GM21360 (cell line): ENCODE measurements at regions not wholly inside any gene's neighbourhood (a gene's known extent, or its start where the extent isn't known, plus 50 kb on each side); places are given as distances from the start of the nearest gene placed in this dataset.
"Not testable (repeated sequence)": the region's sequence is repeated elsewhere in the genome, so short reads cannot be mapped to it uniquely, and the experiment has no call there.

Experiments
- ATAC-seq: cut with Tn5 transposase; IDR thresholded peaks from one replicate; pipeline ENCODE4 v1.9.1; 2021; ENCODE audit warnings: mild to moderate bottlenecking, moderate library complexity; ENCODE audit not compliant: unreplicated experiment

DNA sequence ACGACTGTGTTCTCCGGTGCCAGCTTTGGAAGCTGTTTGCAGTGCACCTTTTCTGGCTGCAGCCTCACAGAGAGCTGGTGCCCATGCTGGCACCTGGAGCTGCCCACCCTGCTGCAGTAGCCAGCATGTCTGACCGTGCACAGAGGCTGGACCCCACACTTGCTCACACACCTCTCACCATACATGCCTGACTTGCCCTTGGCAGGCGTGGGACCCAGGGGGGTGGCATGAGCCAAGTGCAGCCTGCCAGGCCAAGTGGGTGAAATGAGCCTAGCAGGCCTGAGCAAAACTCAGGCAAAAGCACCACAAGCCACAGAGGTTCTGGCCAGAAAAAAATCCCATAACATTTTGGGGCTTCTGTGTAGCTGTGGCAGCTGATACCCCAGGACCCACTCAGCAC, 258.8 kb downstream of the XPNPEP1 start:
- ATAC-seq = no peak

DNA sequence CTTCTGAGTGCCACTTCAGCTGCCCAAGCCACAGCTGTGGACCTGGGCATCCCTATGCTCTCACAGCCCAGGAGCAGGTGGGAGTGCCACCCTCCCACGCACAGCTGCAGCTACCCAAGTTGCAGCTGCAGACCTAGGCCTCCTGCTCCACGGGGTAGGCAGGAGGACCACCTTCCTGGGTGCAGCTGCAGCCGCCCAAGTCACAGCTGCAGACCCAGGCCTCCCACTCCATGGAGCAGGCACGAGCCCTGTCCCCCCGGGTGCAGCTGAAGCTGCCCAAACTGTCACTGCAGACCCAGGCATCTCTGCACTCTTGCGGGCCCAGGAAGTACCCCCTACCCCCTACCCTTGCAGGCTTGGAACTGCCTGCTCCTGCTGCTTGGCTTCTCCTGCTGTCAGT, 260.2 kb downstream of the XPNPEP1 start:
- no peak for ATAC-seq

DNA sequence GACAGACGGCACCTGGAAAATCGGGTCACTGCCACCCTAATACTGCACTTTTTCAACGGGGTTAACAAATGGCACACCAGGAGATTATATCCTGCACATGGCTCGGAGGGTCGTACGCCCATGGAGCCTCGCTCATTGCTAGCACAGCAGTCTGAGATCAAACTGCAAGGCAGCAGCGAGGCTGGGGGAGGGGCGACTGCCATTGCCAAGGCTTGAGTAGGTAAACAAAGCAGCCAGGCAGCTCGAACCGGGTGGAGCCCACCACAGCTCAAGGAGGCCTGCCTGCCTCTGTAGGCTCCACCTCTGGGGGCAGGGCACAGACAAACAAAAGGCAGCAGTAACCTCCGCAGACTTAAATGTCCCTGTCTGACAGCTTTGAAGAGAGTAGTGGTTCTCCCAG, 270.7 kb downstream of the XPNPEP1 start:
- ATAC-seq = not testable (repeated sequence)

DNA sequence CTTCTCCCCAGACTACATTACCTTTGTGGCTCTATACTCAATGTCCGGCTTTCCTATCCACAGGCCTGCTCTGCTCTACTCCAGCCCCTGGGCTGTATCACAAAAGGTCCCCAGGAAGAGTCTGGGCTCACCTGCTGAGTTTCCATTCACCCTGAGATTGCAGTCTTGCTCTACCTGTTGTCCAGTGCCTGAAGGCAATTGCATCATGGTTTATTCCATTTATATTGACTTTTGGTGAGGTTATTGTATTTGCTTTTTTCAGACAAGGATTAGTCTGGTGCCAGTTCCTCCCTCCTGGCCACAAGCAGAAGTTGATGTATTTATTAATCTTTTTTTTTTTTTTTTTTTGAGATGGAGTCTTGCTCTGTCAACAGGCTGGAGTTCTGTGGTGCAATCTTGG, 273.1 kb downstream of the XPNPEP1 start:
- no peak for ATAC-seq

DNA sequence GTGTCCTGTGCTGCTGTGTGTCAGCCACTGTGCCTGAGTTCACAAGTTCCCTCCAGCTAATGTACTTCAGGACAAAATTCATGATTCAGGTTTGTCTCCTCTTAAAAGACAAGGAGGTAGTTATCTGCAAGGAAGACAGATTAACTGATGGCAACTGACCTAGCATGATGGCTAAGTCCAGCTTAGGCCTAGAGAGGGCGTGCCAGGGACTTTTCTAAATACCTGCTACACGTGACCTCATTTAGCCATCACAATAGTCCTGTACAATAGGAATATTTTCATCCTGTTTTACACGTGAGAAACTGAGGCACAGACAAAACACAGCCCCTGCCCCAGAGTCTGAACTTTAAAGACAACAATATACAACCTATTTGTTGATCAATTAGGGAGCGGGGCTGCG, 275.7 kb downstream of the XPNPEP1 start:
- no peak for ATAC-seq

DNA sequence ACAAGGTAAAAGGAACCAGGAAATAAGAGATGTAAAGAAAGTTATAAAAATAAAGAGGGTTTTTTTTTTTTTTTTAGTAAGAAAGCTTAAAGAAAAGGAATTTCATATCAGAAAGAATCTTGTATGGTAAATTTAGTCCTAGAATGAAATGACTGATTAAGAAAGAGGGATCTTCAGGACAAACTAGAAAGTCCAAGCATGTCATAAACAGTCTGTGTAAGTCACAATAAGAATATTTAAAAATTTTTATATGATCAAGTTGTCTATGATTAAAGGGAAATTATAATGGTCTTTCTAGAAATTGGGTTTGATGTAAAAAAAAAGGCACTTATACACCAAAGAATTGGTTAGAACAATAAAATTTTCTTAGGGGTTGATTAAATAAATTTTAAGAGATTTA, 289.5 kb downstream of the XPNPEP1 start:
- no peak for ATAC-seq

DNA sequence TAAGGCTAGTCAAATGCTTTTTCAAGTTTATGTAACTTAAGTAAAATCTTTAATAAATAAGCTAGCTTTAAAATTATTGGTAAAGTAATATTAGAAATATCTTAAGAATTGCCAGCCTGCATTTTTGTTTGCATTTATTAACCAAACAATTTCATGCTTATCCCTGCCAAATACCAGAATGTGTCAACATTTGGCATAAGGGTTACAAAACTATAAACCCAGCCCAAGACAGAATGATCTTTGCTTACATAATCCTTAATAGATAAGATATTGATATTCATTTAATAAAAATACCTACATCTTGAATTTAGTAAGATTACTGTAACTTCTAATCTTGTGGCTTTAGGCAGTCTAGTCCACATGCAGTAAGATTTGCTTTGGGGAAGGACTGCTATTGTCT, 290.3 kb downstream of the XPNPEP1 start:
- not testable (repeated sequence) for ATAC-seq

DNA sequence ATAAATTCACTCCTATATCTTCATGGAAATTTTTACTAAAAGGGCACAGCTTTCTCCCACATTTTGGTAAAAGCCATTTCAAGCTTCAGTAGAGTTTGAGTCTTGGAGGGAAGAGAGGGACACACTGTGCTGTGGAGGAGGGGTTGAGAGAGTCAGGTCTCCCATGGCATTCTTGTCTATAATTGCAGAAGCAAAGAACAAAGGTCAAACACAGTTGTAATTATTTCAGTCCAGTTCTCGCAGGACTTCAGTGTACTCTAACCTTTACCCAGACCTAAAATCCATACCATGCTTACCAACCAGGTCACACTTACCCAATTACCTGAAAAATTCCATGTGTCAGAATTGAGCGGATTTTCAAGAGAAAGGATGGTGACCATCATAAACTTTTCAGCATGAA, 298.4 kb downstream of the XPNPEP1 start:
- ATAC-seq = no peak

DNA sequence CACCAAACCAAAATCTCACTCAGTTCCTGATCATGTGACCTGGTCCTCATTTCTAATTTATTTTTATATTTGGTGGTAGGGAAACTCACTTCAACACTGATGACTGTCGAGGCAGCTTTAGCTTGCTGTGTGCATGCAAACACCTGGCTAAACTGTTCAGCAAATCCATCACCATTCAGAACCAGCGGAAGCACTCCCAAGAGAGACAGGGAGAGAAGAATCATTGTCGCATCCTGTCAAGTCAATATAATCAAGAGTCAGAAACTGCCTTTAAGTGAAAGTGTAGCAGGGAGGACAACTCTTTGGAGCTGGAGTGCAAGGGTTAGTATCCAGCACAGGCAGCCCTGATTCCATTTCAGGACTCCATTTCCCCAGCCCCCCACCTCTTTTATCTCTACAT, 300.7 kb downstream of the XPNPEP1 start:
- ATAC-seq = no peak

DNA sequence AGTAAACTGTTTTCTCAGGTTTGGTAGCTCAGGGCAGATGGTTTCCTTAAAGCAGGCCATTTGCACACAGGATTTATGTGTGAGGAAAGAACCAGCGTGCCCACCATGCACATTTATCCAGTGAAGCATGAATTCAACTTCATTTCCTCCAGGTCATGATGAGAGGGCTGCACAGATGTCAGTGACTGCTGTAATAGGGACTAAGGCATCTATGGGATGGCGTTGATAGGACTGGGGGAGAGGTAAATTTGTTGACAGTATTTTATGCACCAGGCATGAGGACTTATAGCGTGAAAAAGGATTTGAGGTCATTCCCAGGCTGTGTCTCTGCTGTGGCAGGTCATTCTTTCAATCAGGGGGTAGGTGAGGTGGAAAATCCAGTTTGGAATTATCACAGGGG, 302.9 kb downstream of the XPNPEP1 start:
- ATAC-seq = no peak

DNA sequence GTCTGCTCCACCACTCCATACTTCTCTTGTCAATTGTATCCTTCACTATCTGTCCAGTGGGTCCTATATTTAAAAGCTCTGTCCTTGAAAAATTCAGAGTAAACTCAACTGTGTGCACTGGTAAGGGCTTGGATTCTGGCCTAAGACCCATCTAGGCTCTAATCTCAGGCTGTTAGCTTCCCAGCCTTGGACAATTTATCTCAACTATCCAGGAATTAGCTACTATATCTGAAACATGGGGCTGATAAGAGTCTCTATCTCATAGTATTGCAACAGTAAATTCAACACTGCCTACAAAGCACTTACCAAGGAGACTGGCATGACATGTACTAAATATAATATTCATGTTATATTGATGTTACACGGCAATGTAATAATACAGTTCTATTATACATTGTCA, 303.4 kb downstream of the XPNPEP1 start:
- no peak for ATAC-seq

DNA sequence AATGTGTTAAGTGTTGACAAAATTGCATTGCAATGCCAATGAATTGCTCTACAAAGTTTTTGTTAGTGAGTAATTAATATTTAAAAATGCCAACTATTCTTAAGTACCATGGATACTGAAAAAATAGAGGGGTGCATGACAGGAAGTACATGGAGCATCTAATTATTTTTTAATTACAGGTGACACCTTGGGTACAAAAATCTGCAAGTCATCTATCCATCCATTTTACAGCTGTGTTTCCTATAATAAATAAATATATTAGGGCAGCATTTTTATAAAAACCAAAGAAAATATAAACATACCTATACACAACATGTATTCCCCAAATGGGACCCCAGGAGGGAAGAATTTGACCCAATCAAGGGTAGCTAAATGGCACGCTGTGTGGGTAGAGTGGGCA, 304.6 kb downstream of the XPNPEP1 start:
- no peak for ATAC-seq

DNA sequence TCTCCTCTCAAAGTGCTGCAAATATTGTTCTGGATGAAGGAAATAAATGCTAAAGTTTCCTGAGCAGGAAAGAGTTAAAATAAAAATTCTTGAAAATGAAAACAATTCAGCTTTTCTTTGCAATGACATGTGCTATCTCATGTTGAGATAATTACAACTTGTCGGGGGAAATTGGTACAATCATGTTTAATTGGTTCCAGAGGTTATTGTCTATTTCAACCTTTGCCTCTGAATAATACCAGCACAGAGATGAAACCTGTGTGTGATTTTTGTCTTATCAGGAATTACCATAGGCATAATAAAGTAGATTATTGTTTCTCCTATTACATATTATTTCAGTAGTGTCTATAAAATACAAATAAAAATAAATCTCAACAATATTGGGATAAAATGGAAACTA, 305.0 kb downstream of the XPNPEP1 start:
- ATAC-seq = no peak

DNA sequence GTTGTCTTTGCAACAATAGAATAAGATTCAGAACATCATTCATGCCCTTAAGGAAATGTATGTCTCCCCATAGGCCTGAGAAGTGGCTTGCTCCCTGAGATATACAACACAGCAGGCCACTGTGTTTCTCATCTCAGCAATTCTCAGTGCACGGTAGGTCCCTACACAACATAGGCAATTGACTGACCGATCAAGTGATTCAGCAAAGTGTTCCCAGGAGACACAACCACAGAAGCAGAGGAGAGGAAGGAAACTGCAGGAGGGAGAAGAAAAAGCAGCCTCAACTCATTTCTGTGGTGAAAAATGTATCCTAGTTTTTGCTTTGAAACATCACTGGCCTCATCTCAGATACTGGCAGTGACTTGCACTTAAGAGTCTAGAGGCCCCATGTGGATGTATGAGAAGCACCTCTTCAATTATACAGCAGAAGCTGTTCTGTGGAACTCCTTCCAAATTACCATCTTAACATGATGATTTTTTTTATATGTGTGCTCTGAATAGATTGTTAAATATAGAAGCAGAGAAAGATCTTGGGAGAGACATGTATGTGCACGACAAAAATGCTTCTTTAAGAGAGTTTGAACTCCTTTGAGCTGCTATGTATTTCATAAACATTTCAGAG, 306.8 kb downstream of the XPNPEP1 start:
- no peak for ATAC-seq

DNA sequence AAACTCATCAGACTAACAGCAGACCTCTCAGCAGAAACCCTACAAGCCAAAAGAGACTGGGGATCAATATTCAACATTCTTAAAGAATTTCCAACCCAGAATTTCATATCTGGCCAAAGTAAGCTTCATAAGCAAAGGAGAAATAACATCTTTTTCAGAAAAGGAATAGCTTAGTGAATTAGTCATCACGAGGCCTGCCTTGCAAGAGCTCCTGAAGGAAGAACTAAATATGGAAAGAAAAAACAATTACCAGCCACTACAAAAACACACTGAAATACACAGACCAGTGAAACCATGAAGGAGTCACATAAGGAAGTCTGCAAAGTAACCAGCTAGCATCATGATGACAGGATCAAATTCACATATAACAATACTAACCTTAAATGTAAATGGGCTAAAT, 328.0 kb downstream of the XPNPEP1 start:
- not testable (repeated sequence) for ATAC-seq

DNA sequence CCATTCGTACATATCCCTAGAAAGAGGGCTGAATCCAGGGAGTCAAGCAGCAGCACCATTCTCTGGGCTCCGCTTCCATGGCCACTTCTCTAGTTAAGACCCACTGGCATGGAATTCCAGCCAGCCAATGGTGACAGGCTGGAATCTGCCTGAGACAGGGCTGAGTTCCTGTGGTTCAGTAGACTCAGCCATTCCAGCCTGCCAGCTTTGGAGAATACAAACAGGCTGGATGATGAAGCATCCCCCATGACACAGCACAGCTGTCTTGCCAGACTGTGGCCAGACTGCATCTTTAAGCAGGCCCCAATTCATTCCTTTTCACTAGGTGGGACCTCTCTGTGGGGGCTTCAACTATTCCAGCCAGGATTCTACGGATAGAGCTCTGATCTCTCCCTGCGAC, 329.6 kb downstream of the XPNPEP1 start:
- ATAC-seq = no peak

DNA sequence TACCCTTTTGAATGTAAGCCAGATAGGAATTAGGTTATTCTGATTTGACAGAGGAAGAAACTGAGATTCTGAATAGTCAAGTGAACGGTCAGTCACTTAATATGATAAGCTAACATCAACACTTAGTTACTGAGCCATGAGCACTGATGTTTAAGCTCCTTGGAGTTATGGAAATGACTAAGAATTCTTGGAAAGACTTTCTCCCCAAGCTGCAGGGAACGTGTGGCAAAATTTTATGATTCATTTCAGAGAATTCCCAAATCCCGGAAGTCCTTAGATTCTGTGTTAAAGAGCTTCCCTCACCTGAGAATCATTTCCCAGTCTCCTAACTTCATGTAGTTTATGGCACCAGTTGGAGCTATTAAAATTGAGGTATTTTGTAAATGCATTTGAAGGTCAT, 330.9 kb downstream of the XPNPEP1 start:
- no peak for ATAC-seq

DNA sequence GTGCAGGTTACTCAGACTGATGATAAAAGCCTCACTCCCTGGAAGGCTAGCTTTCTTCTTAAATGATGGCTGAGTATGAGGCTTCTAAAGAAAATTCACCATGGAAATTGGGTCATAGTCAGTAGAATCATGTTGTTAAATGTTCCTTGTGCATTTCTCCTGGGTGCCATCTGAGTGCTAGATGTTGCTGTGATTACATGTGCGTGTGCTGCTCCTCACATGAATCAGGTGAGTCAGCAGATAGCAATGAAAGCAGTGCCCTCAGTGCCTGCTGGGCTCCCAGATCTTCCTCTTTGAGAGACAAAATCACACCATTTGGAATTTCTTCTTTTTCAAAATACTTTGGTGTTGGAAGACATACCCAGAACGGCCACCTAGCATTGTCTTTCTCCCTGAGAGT, 331.7 kb downstream of the XPNPEP1 start:
- ATAC-seq = no peak

DNA sequence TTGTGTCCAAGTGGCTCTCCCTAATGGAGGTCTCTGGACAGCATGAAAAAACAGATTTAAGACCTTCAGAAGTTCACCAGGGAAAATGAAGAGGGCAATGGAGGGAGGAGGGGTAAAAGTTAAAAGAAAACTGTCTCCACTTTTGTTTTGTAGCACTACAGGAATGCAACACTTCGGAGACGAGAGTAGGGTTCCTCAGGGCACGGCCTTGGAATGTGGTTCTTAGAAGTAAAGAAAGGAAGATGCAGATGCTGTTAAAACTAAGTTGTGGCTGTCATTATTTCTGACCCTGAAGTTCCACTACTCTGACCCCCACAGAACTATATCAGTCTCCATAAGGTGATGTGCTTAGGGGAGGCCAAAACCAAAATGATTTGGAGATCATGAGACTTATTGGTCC, 335.1 kb downstream of the XPNPEP1 start:
- ATAC-seq = no peak

DNA sequence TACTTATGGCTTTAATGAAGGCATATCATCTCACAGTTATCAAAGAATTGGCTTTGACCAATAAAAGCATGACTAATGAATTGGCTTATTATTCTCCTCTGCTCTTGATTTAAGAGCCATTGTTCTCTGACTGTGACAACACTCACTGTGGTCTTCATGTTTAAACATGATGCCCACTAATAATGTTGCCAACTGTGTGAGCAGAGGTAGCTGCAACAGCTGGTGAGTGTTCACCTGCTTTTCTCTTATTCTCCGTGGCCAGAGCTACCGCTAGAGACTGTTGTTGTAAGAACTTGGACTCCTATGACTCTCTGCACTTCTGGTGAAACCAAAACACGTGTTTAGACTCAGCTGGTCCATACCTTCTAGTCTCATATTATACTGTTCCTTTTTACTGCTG, 335.9 kb downstream of the XPNPEP1 start:
- no peak for ATAC-seq

DNA sequence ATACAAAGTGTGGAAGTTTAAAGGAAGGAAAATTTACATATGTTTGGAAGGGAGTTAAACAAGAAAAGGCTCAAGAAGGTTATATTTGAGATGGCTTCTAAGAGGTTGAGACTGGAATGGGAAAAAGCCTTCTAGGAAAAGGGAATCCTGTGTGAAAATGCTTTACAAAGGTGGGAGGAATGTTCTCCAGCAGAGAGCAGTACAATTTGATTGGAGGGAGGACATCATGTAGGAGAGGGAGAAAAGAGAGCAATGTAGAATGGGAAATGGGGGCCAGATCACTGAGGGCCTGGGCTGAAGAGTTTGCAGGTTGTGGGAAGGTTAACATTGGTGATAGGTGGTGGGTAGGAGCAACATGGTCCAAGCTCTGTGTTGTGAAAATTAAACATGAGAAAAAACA, 366.9 kb downstream of the XPNPEP1 start:
- ATAC-seq = no peak

DNA sequence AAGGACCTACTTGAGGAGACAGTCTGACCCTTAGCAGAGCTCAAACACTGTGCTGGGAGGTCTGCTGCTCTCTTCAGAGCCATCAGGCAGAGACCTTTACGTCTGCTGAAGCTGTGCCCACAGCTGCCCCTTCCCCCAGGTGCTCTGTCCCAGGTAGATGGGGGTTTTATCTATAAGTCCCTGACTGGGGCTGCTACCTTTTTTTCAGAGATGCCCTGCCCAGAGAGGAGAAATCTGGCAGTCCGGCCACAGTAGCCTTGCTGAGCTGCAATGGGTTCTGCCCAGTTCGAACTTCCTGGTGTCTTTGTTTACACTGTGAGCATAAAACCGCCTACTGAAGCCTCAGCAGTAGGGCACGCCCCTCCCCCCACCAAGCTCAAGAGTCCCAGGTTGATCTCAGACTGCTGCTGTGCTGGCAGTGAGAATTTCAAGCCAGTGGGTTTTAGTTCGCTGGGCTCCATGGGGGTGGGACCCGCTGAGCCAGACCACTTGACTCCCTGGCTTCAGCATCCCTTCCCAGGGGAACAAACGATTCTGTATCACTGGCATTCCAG, 381.2 kb downstream of the XPNPEP1 start:
- not testable (repeated sequence) for ATAC-seq

DNA sequence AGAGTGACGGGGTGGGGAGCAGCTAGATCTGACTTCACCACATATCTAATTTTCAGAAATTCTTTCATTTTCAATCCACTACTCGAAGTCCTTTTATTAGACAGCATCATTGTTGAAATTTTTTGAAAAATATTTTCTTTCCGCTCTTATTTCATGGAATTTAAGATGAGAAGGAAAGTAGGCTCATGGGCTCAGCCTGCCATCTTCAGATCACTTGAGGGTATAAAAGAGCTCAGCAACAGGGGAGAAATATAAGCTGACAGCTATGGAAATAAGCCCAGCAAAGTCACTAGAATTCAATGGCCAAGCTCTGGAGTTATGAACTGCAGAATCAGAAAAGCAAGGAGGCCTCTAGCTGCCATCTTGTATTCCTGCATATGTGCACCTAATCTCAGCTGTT, 389.1 kb downstream of the XPNPEP1 start:
- ATAC-seq = no peak
